OCI-LY3 (cell line): ENCODE measurements at regions not wholly inside any gene's neighbourhood (a gene's known extent, or its start where the extent isn't known, plus 50 kb on each side); places are given as distances from the start of the nearest gene placed in this dataset.

Experiments
- H2AFZ ChIP-seq: fragments of 200-600, 300-600 bp; shearing (Covaris generic); 2 replicates; pipeline ENCODE4 v1.6.0; 2014; ENCODE audit warnings: antibody characterized with exemption, low read depth, low read length
- H3K27ac ChIP-seq: fragments of 200-600, 300-600 bp; sonication (generic); 2 replicates; pipeline ENCODE4 v1.5.1; 2014; ENCODE audit warnings: mild to moderate bottlenecking, low read length, moderate library complexity, mixed read lengths
- H3K27me3 ChIP-seq: fragments of 200-600, 300-600 bp; sonication (generic); 2 replicates; pipeline ENCODE4 v1.6.1; 2014; ENCODE audit warnings: low read depth, low read length, mixed read lengths
- H3K36me3 ChIP-seq: fragments of 200-600, 300-600 bp; sonication (generic); replicated peaks from 2 replicates; pipeline ENCODE3; 2014; ENCODE audit warnings: low read depth, low read length, mixed read lengths
- H3K4me1 ChIP-seq: fragments of 300-600, 200-600 bp; sonication (generic); 2 replicates; pipeline ENCODE4 v1.6.1; 2014; ENCODE audit warnings: low read length, mixed read lengths
- H3K4me2 ChIP-seq: fragments of 200-600, 300-600 bp; sonication (generic); 2 replicates; pipeline ENCODE4 v1.6.1; 2014; ENCODE audit warnings: low read length, mixed read lengths
- H3K4me3 ChIP-seq: fragments of 300-600, 200-600 bp; sonication (generic); 2 replicates; pipeline ENCODE4 v1.5.1; 2014; ENCODE audit warnings: antibody characterized with exemption, mild to moderate bottlenecking, low read length, moderate library complexity
- H3K79me2 ChIP-seq: fragments of 300-600, 200-600 bp; shearing (Covaris generic); 2 replicates; pipeline ENCODE4 v1.6.1; 2014; ENCODE audit warnings: mild to moderate bottlenecking, low read length, mixed read lengths
- H3K9ac ChIP-seq: fragments of 300-600, 200-600 bp; shearing (Covaris generic); 2 replicates; pipeline ENCODE4 v1.6.0; 2014; ENCODE audit warnings: mild to moderate bottlenecking, low read length, moderate library complexity
- H3K9me3 ChIP-seq: fragments of 200-600, 300-600 bp; shearing (Covaris generic); 2 replicates; pipeline ENCODE4 v1.6.1; 2014; ENCODE audit warnings: low read length, mixed read lengths; ENCODE audit not compliant: insufficient read depth
- H4K20me1 ChIP-seq: fragments of 200-600, 300-600 bp; sonication (generic); 2 replicates; pipeline ENCODE4 v1.6.1; 2016; ENCODE audit warnings: low read length, mixed read lengths; ENCODE audit not compliant: insufficient read depth
- CTCF ChIP-seq: fragments of 200-600, 300-600 bp; sonication (generic); IDR thresholded peaks from 2 replicates; pipeline ENCODE4 v1.5.1; 2014; ENCODE audit warnings: antibody characterized with exemption, low read length, low read depth
- EZH2phosphoT487 ChIP-seq: fragments of 200-600 bp; shearing (Covaris generic); IDR thresholded peaks from 2 replicates; pipeline ENCODE4 v1.6.1; 2018; ENCODE audit warnings: antibody characterized with exemption, mixed run types, low read depth

GRCh38 chr4:137394018-137394417 is 138.3 kb downstream of the PCDH18 start:
- no peak overlapping the region for H3K4me3 ChIP-seq
- H3K79me2 ChIP-seq, result no peaks in the 10 kb centered on the region
- H3K27me3 ChIP-seq, result no peaks in the 10 kb centered on the region
- no peaks in the 10 kb centered on the region for H3K36me3 ChIP-seq
- no peaks in the 10 kb centered on the region for H3K4me1 ChIP-seq
- no peaks in the 10 kb centered on the region for H4K20me1 ChIP-seq
- TF ChIP-seq EZH2phosphoT487 (no peak), CTCF (no peak)
- H3K4me2 ChIP-seq, result no peak overlapping the region
- H3K9ac ChIP-seq, result no peak overlapping the region
- no peak overlapping the region for H2AFZ ChIP-seq
- H3K9me3 ChIP-seq, result no peaks in the 10 kb centered on the region
- H3K27ac ChIP-seq, result no peak overlapping the region

- Histone ChIP-seq H3K9me3 (no peaks in the 10 kb centered on the region), H3K4me2 (no peak overlapping the region), H3K79me2 (no peaks in the 10 kb centered on the region), H3K27me3 (no peaks in the 10 kb centered on the region), H3K27ac (no peak overlapping the region), H3K4me1 (no peaks in the 10 kb centered on the region), H3K36me3 (no peaks in the 10 kb centered on the region), H3K9ac (no peak overlapping the region), H4K20me1 (no peaks in the 10 kb centered on the region), H3K4me3 (no peak overlapping the region), H2AFZ (no peak overlapping the region)
- TF ChIP-seq EZH2phosphoT487, result no peak
- TF ChIP-seq CTCF, result no peak
Observed at GRCh38 chr4:137393044-137393443, 139.2 kb downstream of the PCDH18 start.

GRCh38 chr4:137390707-137391106 is 141.6 kb downstream of the PCDH18 start:
- H3K4me3 ChIP-seq, result no peak overlapping the region
- no peak overlapping the region for H3K4me2 ChIP-seq
- H3K27me3 ChIP-seq, result no peaks in the 10 kb centered on the region
- no peaks in the 10 kb centered on the region for H3K36me3 ChIP-seq
- no peaks in the 10 kb centered on the region for H4K20me1 ChIP-seq
- H3K79me2 ChIP-seq, result no peaks in the 10 kb centered on the region
- TF ChIP-seq EZH2phosphoT487, result no peak
- no peak for TF ChIP-seq CTCF
- H3K9me3 ChIP-seq, result no peaks in the 10 kb centered on the region
- no peak overlapping the region for H3K9ac ChIP-seq
- H3K27ac ChIP-seq, result no peak overlapping the region
- no peaks in the 10 kb centered on the region for H3K4me1 ChIP-seq
- no peak overlapping the region; the same call in 1 of the 2 replicates for H2AFZ ChIP-seq

- TF ChIP-seq EZH2phosphoT487 (no peak), CTCF (no peak)
- Histone ChIP-seq H3K27ac (no peak overlapping the region), H2AFZ (no peak overlapping the region), H3K4me1 (no peaks in the 10 kb centered on the region), H3K4me3 (no peak overlapping the region), H3K27me3 (no peaks in the 10 kb centered on the region), H3K79me2 (no peaks in the 10 kb centered on the region), H3K9me3 (no peaks in the 10 kb centered on the region), H3K36me3 (no peaks in the 10 kb centered on the region), H3K4me2 (no peak overlapping the region), H4K20me1 (no peaks in the 10 kb centered on the region), H3K9ac (no peak overlapping the region)
Observed at GRCh38 chr4:137389911-137390520, 142.3 kb downstream of the PCDH18 start.
